HepG2 (cell line): ENCODE measurements at regions not wholly inside any gene's neighbourhood (a gene's known extent, or its start where the extent isn't known, plus 50 kb on each side); places are given as distances from the start of the nearest gene placed in this dataset.

Experiments used
- ARNT2 ChIP-seq: sonication (generic); formaldehyde crosslinking; IDR thresholded peaks from 2 replicates; pipeline ENCODE4 v1.8.0; 2022; ENCODE audit warnings: mild to moderate bottlenecking, low read depth, missing genetic modification reagents, moderate library complexity
- E2F1 ChIP-seq: sonication (generic); formaldehyde crosslinking; IDR thresholded peaks from 2 replicates; pipeline ENCODE4 v1.5.0; 2020; ENCODE audit warnings: missing genetic modification reagents
- KAT2B ChIP-seq: fragments of 150-350 bp; IDR thresholded peaks from 2 replicates; pipeline ENCODE4 v1.6.1; 2014; ENCODE audit warnings: low read depth, low read length, borderline replicate concordance
- KAT8 ChIP-seq: IDR thresholded peaks from 2 replicates; pipeline ENCODE4 v1.6.1; 2016; ENCODE audit warnings: missing genetic modification reagents, missing compliant biosample characterization
- NR3C1 ChIP-seq: sonication (generic); formaldehyde crosslinking; IDR thresholded peaks from 2 replicates; pipeline ENCODE4 v1.4.0; 2020; ENCODE audit warnings: missing genetic modification reagents
- PTBP1 ChIP-seq: fragments of 200-400 bp; formaldehyde crosslinking; IDR thresholded peaks from 2 replicates; pipeline ENCODE4 v1.6.1; 2018; ENCODE audit warnings: low read length, low read depth; ENCODE audit not compliant: poor library complexity, severe bottlenecking

- TF ChIP-seq NR3C1 (CRISPR knock-in tag) (no peak), KAT8 (CRISPR knock-in tag) (no peak), PTBP1 (no peak), ARNT2 (CRISPR knock-in tag) (no peak), E2F1 (no peak), KAT2B (no peak)
These were observed 189.5 kb upstream of the MINDY3 start for GRCh38 chr10:16049782-16050181.
